ENCODE measurements at regions not wholly inside any gene's neighbourhood (a gene's known extent, or its start where the extent isn't known, plus 50 kb on each side); places are given as distances from the start of the nearest gene placed in this dataset.

DNA sequence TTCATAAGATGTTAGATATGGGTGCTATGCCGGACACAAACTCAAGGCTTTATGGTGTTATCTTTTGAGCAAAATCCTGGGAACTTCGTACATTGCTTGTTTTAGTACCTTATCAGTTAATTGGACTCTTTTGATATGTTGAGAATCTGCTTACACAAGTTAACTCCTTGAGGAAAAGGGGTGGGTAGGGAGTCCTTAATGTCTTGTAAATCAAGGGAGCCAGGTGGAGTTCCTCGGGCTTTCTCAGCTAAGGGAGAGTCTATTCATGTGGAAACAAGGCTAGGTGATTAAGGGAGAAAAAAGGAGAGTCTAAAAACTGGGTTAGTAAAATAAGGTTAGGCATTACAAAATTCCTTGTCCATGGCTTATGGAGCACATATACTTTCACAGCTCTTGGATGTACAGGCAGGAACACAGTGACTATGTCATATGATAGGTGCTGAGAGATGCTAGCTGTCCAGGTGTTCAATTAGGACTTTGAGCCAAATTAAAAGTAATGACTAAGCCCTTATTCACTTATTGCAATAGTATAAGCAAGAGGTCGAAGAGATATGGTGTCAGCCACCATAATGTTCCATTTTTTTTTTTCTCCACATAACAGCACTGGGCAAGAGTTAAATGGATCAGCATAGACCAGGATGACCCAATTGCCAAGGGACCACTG, 59.5 kb upstream of the DYNAP start:
- DNase-seq (ENCODE audit: insufficient read length, low spot score) (no peak), FAIRE-seq (no peak)

DNA sequence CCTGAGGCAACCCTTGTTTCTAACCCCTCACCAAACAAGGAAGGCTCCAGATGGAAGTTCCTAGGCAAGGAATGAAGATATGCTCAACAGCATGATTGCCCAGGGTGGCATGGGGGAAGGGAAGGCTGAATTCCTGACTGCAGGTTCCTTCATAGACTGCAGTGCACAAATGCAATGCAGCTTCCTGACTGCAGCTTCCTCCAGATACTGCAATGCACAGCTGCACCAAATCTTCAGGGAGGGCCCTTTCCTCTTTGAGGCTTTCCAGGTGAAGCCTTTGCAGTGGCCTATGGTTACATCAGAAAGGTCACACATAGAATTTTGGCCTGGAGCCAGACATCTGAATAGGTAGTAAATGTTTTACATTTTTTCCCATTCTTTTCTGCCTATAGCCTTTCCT, 58.8 kb upstream of the DYNAP start:
- no peak for FAIRE-seq
- DNase-seq (ENCODE audit: insufficient read length, low spot score) = no peak

DNA sequence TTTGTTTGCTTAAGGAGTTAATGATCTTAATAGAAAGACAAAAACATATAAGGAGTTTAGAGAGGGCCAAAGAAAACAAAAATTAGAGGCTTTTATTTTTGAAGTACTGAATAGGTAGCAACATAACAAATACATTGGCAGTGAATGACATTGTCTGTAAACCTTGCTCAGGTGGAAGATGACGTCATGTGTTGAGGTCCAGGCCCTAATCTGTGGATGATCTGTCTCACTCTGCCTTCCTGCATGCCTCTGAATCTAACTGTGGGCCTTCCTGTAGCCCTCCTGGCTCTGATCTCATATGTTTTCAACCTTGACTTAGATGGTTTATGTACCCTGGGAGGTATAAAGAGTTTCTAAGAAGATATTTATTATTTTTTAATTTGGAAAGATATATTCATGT, 58.1 kb upstream of the DYNAP start:
- no peak for DNase-seq (ENCODE audit: insufficient read length, low spot score)
- FAIRE-seq = no peak
